Fibroblast of gingiva (primary cell): ENCODE measurements at regions not wholly inside any gene's neighbourhood (a gene's known extent, or its start where the extent isn't known, plus 50 kb on each side); places are given as distances from the start of the nearest gene placed in this dataset.

ENCODE experiments used
- DNase-seq: peaks from one replicate; pipeline ENCODE4 v3.0.0-alpha.2; 2011; ENCODE audit warnings: low read depth

DNA sequence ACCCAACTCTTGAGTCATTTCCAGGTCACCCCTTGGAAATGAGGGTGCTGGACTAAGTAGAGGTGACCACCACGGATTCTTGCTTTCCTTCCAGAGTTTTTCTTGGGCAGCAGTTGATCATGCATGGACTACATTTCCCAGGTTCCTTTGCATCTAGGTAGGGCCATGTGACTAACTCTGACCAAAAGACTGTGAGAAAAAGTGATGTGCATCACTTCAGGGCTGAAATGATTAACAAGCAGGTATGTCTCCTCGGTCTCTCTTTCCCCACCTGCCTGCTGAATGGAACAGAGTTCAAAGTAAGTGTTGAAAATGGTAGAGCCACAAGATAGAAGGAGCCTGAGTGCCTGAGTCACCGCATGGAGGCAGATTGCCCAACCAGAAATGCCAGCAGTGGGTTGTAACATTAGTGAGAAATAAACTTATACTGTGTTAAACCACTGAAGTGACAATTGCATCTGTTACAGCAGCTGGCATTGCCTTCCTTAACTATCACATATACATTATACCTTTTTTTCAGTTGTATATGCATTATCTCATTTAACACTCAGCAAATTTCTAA lies 113.5 kb downstream of the MN1 start:
- no peak for DNase-seq

DNA sequence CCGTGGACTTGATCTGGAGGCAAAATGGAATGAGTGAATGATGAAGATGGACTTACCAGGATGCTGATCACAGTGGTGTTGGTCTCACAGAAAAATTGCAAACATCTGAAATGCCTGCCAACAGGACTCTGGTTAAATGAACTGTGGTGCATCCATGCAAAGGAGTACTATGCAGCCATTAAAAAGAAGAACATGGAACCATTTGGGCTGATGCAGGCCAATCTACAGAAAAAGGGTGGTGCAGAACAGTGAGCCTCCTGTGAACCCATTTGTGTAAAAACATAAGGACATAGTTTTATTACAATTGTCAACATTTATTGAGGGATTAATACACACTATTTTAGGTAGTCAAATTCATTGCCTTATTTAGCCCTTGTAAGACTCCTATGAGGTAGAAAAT lies 111.9 kb downstream of the MN1 start:
- no peak for DNase-seq

DNA sequence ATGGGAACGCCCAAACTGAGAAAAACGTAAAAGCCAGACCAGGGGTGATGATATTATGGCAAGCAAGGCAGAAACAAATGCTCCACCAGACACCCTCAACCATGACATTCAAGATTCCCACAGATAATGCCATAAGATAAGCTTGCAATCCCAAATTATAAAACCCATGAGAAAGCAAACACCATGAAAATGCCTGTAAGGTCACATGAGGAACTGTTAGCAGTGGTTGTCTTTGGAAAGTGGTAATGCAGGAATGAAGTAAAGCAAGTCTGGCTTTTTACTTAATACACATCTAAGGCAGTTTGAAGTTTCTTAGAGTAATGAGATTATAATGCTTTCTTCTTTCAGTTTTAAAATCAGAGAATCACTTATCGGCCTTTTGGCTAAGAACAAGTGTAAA lies 111.0 kb downstream of the MN1 start:
- no peak for DNase-seq

DNA sequence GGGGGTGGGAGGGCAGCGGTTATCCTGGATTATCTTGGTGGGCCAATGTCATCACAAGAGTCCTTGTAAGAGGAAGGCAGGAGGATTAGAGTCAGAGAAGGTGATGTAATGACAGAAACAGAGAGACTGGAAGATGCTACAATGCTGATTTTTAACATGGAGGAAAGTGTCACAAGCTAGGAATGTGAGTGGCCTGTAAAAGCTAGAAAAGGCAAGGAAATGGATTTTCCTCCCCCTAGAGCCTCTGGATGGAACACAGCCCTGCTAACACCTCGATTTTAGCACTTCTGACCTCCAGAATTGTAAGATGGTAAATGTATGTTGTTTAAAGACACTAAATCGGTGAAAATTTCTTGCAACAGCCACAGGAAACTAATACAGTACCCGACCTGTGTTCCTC lies 109.3 kb downstream of the MN1 start:
- DNase-seq, result no peak

DNA sequence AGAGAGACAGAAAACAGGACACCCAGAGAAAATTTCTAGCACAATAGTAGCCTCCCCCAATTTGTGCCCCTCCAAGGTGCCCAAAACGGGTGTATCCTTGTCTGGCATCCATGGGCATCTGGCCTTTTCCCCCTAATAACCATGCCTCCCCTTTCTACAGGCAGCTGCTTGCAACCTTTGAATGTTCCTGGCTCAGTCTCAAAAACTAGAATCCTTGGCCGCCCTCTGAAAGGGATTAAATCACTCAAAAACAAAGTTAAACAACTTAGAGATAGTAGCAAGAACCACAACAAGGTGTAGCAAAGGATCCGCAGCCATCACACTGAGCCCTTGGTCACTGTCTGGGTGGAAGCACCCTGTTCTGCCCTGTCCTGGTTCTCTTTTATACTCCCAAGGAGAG lies 105.6 kb downstream of the MN1 start:
- no peak for DNase-seq

DNA sequence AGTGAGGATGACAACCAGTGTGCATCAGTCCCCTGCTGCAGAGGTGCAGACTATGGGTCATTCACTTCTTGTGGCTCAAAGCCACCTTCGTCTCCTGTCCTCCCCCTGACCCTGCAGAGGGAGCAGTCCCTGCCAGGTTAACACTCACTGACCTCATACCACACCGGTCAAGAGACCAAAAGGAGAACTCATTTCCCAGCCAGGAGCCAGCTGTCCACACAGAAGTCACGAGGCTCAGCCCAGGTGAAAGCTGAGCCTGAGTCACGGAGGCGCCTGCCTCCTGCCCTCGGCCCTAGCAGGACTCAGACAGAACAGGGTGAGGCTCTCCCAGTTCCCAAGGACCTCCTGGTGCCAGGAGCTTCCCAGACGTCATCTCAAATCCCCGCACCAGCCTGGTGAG lies 103.7 kb downstream of the MN1 start:
- no peak for DNase-seq
